LoVo (cell line): ENCODE measurements at regions not wholly inside any gene's neighbourhood (a gene's known extent, or its start where the extent isn't known, plus 50 kb on each side); places are given as distances from the start of the nearest gene placed in this dataset.
"Not testable (repeated sequence)": the region's sequence is repeated elsewhere in the genome, so short reads cannot be mapped to it uniquely, and the experiment has no call there.

Experiments used
- DNase-seq: peaks from one replicate; pipeline ENCODE4 v3.0.0-alpha.2; 2016; ENCODE audit warnings: low spot score

DNA sequence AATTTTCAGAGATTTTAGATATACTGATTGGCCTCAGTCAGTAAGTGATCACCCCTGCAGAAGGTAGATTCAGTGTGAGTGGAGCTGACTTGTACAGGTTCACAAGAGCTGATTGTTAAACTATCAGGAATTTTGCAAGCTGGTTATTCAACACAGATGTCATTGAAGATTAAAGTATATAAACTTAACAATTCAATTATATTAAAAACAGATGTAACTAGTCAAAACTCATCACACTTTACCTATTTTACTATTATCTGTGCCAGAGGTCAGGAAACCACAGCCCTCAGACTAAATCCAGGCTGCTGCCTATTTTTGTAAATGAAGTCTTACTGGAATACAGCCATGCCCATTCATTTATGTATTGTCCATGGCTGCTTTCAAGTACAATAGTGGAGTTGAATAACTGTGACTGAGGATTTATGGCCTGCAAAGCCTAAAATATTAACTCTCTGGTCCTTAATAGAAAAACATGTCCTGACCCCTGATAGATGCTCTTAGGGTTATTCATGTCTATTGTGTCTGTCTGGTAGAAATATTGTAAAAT is 429.3 kb upstream of the PDZRN3 start:
- DNase-seq = no peak

DNA sequence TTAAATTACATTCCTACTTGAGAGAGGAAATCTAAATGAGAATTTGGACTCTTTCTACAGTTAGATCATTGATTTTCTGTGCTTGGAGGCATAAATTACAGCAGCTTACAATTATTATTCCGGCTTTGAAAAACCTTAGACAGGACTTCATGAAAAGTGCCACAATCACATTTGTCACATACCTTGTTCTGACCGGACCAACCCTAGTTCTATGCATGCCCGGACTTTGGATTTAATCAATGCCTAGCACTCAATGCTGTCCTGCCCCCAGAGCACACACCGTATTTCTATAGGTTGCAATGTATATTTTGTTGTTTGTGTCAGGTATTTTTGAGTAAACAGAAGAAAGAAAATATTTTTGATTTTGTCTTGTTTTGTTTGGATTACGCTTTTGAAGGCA is 424.7 kb upstream of the PDZRN3 start:
- DNase-seq = no peak

DNA sequence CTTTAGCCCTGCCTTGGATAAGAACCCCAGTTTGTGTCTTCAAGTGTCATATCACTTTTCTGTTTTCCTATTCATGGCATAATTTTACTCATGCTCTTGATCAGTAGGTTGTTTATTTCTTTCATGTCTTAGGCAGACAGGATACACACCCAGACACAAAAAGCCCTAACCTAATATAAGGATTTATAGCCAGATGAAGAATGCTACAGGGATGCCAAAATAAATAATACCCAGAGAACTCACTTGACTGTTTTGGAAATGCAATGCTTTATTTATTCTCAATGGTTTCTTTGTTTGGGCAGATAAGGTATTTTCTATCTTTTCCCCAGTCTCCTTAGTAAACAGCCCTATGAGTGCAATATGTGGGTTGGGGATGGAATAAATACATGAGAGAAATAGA is 424.0 kb upstream of the PDZRN3 start:
- DNase-seq = no peak

DNA sequence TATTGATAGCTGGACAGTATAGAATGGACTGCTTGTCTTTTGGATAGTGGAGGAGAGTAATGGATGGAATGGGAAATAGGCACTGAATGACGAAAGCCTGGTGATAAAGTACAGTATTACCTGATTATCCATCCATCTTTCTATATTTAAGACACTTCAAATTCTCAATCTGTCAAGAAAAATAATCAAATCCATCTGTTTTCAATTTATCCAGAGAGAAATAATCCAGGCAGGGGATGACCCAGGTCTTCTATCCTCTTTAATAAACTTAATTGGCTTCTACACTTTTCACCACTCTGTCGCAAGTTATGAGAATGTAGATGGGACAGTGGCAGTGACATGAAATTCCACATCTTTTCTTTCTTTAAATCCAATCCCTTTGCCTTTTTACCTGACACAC is 420.3 kb upstream of the PDZRN3 start:
- DNase-seq = no peak

DNA sequence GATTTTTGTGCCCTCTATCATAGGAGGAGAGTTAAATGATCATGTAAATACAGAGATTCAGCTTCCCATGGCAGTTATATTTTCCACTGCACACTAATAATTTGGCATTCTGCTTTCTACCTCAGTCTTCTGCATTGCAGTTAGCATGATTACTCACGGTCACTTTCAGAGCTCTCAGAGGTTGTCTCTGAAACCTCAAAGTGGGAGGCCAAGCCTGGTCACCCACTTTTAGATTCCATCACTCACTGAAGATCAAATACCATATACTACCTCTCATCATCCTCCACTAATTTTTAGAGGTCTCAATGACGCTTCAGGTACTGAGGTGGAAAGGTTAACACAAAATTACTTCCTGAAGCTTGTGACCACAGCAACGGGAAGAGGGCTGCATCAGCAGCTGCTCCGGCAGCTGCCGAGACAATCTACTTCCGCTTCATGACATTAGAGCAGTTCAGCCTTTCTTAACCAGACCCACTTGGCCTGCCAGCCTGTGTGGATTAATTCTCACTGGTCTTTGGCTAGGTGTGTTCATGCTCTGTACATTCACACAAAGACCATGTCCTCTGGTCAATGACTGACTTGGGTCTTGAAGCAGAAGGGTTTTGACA is 416.4 kb upstream of the PDZRN3 start:
- no peak for DNase-seq

DNA sequence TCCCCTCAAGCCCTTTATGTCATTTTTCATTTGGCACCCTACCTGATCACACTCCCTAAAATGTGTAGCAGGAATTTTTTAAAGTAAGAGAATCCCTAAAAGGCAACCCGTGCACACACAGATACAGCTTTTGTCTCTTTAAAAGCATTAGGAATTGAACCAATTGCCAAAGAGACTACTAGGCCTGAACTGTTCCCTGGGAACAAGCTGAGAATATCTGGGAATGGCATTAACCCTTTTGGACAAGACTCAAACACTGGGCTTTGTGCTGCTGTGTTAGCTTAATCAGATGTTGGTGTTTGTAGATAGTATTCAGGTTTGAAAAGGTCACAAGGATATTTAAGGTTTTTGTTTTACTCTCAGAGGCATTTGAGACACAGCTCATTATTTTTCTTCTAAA is 414.4 kb upstream of the PDZRN3 start:
- DNase-seq = no peak

DNA sequence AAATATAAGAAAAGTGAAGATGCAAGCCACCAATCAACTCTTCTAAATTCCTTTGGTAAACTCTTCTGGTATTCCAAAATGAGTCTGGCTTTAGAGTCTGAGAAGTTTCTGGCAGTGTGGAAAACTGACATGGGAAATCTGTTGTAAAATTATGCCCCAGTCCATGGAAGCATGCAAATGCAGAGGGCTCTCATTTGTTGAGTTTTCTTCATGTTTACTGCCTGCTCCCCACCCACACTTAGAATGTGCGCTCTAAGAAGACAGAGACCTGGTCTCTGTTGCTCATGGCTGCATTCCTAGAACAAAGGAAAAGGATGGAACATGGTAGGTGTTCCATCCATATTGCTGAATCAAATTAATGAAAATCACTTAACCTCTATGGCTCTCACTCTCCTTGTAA is 411.8 kb upstream of the PDZRN3 start:
- no peak for DNase-seq

DNA sequence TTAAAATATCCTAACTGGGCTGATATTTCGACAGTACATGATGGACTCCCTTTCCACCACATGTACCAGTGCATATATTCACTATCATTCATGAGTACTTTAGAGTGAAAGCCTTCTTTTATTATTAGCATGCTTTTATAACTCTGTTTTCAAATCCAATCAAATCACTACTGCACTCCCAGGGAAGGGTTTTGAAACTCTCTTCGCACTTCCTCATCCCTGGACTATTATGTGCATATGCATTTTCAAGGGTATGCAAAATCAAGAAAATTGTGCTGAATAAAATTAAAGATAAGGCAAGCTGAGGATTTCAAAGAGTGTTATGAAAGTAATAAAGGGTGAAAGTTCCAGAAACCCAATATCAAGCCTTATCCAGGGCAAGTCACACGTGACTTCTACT is 411.4 kb upstream of the PDZRN3 start:
- no peak for DNase-seq

DNA sequence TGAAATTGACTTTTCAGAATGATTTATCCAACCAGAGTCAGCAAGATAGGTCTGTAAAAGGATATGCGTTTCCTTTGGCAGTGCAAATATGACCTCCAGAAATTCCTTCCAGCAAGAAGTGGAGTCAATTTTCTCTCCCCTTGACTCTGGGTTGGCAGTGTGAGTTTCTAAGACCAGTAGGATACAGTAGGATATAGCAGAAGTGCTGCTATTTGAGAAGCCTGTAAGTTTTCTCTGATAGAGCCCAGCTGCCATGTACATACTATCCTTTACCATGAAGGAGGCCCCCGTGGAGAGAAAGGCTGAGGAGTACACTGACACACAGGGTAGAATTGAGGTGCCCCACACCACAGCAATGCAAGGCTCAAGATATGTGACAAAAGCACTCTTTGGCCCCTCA is 409.1 kb upstream of the PDZRN3 start:
- no peak for DNase-seq

DNA sequence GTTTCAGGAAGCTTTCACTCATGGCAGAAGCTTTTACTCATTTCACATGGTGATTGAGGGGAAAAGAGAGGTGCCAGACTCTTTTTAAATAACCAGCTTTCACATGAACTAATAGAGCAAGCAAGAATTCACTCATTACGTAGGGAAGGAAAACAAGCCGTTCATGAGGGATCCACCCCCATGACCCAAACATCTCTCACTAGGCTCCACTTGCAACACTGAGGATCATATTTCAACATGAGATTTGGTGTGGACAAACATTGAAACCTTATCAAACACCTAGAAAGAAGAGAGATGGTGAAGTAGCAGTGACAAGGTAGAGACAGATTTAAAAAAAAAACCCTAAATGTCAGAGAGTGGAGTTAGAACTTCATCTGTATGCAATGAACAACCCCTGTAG is 408.6 kb upstream of the PDZRN3 start:
- no peak for DNase-seq

DNA sequence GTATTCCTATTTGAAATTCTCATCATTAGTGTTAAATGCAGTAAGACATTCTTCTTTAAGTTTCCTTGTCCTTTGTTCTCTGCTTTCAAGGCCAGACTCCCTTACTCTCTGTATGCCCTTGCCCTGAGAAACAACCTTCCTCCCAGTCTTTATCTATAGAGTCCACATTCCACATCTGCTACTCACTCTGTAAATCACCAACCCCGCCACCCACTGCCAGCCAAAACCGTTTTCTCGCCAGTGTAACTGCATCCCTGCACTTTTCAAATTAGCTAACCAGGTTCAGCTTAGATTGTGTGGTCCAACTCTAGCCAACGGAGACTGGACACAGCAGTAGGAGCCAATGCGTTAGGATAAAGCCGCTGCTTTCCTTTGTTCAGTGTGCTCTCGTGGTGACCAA is 402.4 kb upstream of the PDZRN3 start:
- no peak for DNase-seq

DNA sequence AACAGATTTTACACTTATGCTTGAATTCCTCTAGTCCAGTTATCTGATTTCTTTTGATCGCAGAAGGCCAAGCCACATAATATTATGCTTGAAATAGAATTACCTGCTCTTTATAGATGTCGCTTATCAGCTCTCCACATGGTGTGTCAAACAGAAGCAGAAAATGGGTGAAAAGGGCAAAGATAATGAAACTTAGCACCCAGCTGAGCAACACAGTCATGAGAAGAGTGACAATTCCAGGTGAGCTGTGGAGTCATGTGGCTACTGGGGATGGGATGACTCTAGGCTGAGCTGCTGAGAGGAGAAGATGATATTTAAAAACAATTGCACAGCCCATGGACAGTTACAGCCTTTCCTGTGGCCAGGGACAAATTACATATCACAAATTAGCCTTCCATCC is 398.7 kb upstream of the PDZRN3 start:
- DNase-seq = no peak

DNA sequence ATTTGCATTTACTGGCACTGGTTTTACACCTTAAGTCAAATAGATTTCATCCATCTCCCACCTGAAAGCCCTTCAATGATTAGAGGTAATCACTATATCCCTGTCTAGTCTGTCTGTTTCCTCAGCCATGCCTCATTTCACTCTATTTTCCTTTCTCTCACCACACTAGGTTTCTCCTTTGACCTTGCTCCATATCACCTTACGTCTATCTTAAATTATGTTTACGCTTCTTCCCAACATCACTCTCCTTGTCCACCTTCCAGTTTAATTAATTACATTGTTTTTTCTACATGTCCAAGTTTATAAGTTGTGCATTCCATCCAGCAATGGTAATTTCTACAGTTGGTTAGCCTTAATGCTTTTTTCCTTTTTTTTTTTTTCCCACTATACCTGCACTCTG is 396.7 kb upstream of the PDZRN3 start:
- no peak for DNase-seq

DNA sequence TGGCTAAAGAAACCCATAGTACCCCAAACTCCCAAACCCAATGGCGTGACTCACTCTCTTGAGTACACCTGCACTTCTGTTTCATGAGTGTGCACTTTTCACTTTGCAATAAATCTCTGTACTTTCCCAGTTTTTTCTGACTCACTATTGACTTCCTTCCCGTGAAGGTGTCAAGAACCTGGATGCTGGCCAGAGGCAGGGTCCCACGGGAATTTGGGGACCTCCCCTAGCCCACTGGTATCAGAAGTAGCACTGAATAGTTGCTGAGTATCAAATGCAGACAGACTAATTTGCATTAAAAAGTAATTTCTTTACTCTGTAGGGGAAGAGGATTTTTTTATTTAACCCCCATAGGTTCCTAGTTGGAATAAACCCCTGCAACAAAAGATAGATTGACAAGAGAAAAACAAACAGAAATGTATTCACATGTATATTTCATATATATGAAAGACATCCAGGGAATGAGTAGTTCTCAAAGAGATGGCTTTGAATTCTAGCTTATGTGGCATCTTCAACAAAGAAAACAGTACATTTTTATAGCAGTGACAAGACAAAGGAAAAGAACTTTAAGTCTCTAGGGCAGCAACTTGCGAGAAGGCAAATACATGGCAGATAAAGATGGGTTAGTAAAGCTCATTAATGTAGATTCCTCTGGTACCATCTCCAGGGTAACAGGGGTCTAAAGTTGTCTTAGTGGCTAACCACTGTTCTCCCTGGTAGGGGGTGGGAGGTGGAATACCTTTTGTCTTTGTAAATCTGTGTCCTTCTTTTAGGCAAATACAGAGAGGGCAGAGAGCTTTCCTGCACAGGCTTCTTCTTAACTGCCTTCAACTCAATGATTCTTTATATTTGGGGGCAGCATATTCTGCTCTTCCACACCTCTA is 385.5 kb upstream of the PDZRN3 start:
- no peak for DNase-seq

DNA sequence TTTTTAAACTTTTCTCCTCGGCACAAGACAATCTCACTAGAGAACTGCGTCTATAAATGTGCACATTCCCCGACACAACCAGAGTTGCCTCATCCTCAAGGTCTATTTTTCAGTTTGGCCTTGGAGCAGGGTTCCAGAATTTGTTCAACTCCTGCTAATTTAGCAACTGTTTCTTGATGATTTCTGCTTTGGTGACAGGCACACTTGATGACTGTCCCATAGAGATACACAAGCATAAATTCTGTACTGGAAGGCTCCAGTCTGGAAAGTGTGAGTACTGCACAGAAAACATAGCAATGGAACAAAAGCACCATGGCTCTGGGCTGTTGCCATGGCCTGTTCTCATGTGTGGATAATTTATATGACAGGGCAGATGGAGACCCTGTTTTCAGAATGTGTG is 379.6 kb upstream of the PDZRN3 start:
- no peak for DNase-seq

DNA sequence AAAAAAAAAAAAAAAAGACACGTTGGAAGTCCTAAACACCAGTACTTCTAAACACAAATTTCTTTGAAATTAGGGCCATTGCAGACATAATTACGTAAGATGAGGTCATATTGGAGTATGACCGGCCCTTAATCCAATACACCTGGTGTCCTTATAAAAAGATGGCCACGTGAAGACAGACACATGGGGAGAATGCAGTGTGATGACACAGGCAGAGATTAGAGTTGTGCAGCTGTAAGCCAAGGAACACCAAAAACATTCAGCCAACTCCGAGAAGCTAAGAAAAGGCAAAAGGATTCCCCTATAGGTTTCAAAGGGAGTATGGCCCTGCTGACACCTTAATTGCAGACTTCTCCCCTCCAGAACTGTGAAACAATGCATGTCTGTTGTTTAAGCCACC is 379.0 kb upstream of the PDZRN3 start:
- DNase-seq = no peak

DNA sequence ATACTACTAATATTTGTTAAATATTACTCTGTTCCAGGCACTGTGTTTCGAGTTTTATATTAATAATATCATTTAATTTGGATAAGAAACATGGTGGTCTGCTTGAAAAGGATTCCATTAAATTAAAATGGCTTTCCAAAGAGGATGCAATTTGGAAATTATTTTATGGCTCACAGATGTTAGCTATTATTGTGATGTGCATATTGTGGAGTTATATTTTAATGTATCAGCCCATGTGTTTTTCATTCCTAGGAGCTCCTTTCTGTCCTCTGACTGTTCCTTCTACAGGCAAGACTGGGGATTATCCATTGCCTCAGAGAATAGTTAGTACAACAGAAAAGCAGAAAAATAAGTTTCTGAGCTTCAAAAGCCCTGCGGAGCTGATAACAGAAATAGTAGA is 376.7 kb upstream of the PDZRN3 start:
- DNase-seq = no peak

DNA sequence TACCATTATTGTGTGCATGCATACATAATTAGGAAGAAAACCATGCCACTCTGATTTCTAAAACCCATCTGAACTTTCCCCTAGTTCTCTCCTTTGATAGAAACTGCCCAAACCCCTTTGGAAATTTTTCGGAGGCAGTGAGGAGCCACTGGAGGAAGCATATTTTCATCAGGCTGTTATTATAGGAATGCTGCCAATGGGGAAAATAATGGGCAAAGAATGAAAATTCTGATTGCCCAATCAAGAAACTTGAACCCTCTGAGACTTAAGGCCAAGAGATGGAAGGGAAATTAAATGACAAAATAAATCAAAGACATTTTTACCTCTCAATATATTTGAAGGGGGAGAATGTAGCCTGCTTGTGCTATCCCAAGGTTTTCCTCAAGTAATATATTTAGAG is 376.0 kb upstream of the PDZRN3 start:
- DNase-seq = no peak

DNA sequence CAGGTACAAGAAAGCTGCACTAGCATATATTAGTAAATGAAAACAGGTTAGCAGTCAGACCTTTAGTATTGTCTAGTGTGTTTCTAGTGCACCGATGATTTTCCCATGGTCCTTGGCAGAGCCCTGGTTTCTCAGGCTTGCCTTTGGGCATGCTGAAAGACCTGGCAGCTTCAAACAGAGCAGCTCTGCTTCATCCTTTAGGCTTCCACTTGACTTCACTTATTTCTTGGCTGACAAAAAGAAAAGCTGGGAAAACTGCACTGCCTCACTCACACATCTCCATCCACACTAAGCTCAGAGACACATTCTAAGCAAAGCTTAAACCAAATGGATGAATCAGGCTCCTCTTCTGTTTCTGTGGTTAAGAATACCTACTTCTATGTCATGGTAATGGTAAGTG is 374.8 kb upstream of the PDZRN3 start:
- no peak for DNase-seq

DNA sequence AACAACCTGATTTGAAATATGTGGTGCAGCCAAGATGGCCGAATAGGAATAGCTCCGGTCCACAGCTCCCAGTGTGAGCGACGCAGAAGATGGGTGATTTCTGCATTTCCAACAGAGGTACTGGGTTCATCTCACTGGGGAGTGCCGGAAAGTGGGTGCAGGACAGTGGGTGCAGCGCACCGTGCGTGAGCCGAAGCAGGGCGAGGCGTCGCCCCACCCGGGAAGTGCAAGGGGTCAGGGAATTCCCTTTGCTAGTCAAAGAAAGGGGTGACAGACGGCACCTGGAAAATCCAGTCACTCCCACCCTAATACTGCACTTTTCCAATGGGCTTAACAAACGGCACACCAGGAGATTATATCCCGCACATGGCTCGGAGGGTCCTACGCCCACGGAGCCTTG is 365.9 kb upstream of the PDZRN3 start:
- DNase-seq = not testable (repeated sequence)

DNA sequence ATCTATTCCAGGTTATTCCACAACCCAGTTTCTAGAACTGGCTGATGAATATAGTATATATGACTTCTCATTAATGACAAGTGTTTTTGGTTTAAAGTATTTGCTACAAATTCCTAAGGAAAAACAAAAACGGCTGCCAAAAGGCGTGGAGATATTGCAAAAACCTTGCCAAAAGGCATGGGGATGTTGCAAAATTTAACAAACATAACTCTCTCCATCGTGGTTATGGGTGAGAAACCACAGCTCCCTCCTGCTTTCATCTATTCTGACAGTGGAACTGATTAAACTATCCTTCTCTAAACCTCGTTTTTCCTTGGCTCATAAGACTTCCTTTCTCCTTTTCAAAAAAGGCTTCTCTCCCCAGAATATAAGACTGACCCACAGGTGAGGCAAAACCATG is 342.0 kb upstream of the PDZRN3 start:
- DNase-seq = no peak

DNA sequence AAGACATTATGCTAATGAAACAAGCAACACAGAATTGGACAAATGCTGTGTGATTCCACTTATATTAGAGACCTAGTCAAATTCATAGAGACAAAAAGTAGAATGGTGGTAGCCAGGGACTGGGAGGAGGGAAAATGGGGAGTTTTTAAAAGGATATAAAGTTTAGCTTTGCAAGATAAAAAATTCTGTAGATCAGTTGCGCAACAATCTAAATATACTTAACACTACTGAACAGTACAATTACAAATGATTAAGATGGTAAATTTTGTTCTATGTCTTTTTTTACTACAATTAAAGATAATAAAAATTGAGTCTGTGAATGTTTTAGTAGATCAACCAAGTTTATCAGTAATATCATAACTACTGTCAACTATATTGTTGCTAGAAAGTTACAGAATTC is 340.1 kb upstream of the PDZRN3 start:
- DNase-seq = no peak

DNA sequence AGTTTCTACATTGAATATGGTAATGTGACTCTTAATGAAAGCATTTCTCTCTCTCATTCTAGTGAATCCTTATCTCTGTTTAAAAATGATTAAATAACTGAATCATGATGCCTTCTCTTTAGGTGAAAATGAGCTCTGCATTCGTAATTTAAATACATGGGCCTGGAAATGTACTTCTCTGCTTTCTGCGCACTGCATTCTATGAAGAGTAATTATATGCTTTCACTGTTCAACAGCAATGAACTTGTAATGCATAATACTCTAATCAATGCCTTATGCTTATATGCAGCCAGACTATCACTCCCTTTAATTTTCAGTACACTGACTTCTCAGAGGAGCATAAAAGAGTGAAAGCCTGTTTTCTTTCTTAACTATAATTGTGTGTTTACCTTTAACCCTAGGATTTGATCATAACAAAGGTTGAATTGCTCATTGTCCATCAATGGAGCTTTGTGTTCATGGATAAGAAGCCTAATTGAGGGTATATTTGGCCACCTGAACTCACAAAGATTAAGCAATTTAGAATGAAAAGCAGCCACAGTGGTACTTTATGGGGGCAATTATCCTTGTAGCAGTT is 330.8 kb upstream of the PDZRN3 start:
- no peak for DNase-seq
